ENCODE measurements at regions not wholly inside any gene's neighbourhood (a gene's known extent, or its start where the extent isn't known, plus 50 kb on each side); places are given as distances from the start of the nearest gene placed in this dataset.

- no peak overlapping the region for H2AFZ ChIP-seq (ENCODE audit: low read depth, low read length)
- H3K4me2 ChIP-seq (ENCODE audit: insufficient read depth, low read length) = no peak overlapping the region
- no peak overlapping the region for H3K27ac ChIP-seq (ENCODE audit: insufficient read depth, low read depth, low read length)
- H3K9ac ChIP-seq (replicated peaks; ENCODE audit: extremely low read depth, insufficient read depth, low read length) = no peak overlapping the region
- no peak for DNase-seq (ENCODE audit: low read depth, low spot score)
- H3K27me3 ChIP-seq (ENCODE audit: control insufficient read depth in 2 of 2, insufficient read depth in 2 of 2, low read length in 2 of 2) = no peaks in the 10 kb centered on the region
- CTCF ChIA-PET = no interaction called here
- H3K9me3 ChIP-seq (replicated peaks; ENCODE audit: control insufficient read depth, insufficient read depth, low read length) = no peaks in the 10 kb centered on the region
- no peaks in the 10 kb centered on the region for H3K9me1 ChIP-seq (replicated peaks; ENCODE audit: control insufficient read depth, extremely low read depth, insufficient read depth, low read length)
- dilution Hi-C loops (cut with MboI; ENCODE audit: extremely low pct_ligation_motif_present, low sequenced_read_pairs) = no loop called here
- FAIRE-seq = no peak
- no peaks in the 10 kb centered on the region for H3K36me3 ChIP-seq (ENCODE audit: control insufficient read depth in 2 of 2, extremely low read depth in 1 of 2, insufficient read depth in 2 of 2, low read length in 2 of 2)
- no peak for TF ChIP-seq MAX (IDR thresholded peaks at IDR 0.05; ENCODE audit: insufficient read depth, insufficient read length)
- no peak for TF ChIP-seq MYC (IDR thresholded peaks at IDR 0.05; ENCODE audit: low read depth, low read length)
- TF ChIP-seq JUN (IDR thresholded peaks at IDR 0.05; ENCODE audit: borderline replicate concordance, insufficient read depth, insufficient read length, low read depth) = no peak
- TF ChIP-seq POLR2A (IDR thresholded peaks at IDR 0.05; ENCODE audit: low read depth, low read length) = no peak
- no peak for TF ChIP-seq GATA2 (IDR thresholded peaks at IDR 0.05; ENCODE audit: insufficient read depth, insufficient read length, low read depth, low read length)
- no peak for TF ChIP-seq FOS (IDR thresholded peaks at IDR 0.05; ENCODE audit: borderline replicate concordance, insufficient read depth, low read length)
- no peak for TF ChIP-seq CTCF (IDR thresholded peaks at IDR 0.05; ENCODE audit: extremely low read depth in 1 of 2, insufficient read depth in 1 of 2, low read depth in 1 of 2, low read length in 2 of 2)
- no peak for TF ChIP-seq EZH2 (IDR thresholded peaks at IDR 0.05; ENCODE audit: borderline replicate concordance, low read depth, low read length, severe bottlenecking)
- no peak for TF ChIP-seq POLR2AphosphoS5 (IDR thresholded peaks at IDR 0.05; ENCODE audit: insufficient read depth, low read depth, low read length)
- BruUV-seq (replicated peaks) = no TSS peak
- no peak overlapping the region for H3K4me3 ChIP-seq (replicated peaks in 1 of 3; ENCODE audit: insufficient read depth in 1 of 3, low read depth in 1 of 3, low read length in 3 of 3)
- no peaks in the 10 kb centered on the region for H3K79me2 ChIP-seq (ENCODE audit: control insufficient read depth, insufficient read depth, low read length)
- intact Hi-C loops (cut with micrococcal nuclease) = no loop called here
- no peaks in the 10 kb centered on the region for H4K20me1 ChIP-seq (replicated peaks; ENCODE audit: control insufficient read depth, extremely low read depth, insufficient read depth, low read length)
- H3K4me1 ChIP-seq (ENCODE audit: control insufficient read depth, extremely low read depth, insufficient read depth, low read length) = no peaks in the 10 kb centered on the region
- POLR2A ChIA-PET = no interaction called here
Observed at GRCh38 chr1:34436836-34437235, 260.1 kb downstream of the C1orf94 start.

Data from endothelial cell of umbilical vein (primary cell).